NT2/D1 (cell line): ENCODE measurements at regions not wholly inside any gene's neighbourhood (a gene's known extent, or its start where the extent isn't known, plus 50 kb on each side); places are given as distances from the start of the nearest gene placed in this dataset.
A peak's percentile ranks its signal among the peaks of the same experiment; 100 is the strongest.

Experiments
- DNase-seq: peaks from one replicate; pipeline ENCODE4 v3.0.0-alpha.2; 2011; ENCODE audit warnings: low read depth, low spot score
- H3K27me3 ChIP-seq: 2 replicates; pipeline ENCODE4 v1.6.0; 2011; ENCODE audit warnings: mild to moderate bottlenecking; ENCODE audit not compliant: insufficient read length, insufficient read depth
- H3K36me3 ChIP-seq: 2 replicates; pipeline ENCODE4 v1.6.1; 2011; ENCODE audit warnings: mild to moderate bottlenecking, low read length, mixed read lengths; ENCODE audit not compliant: insufficient read depth, insufficient read length
- H3K4me1 ChIP-seq: 2 replicates; pipeline ENCODE4 v1.5.1; 2011; ENCODE audit not compliant: insufficient read depth, insufficient read length
- H3K4me3 ChIP-seq: 2 replicates; pipeline ENCODE4 v1.5.1; 2011; ENCODE audit warnings: low read depth; ENCODE audit not compliant: insufficient read length
- H3K9ac ChIP-seq: 2 replicates; pipeline ENCODE4 v1.6.0; 2011; ENCODE audit warnings: low read depth; ENCODE audit not compliant: insufficient read length
- H3K9me3 ChIP-seq: 2 replicates; pipeline ENCODE4 v1.5.1; 2011; ENCODE audit warnings: mild to moderate bottlenecking, low read length; ENCODE audit not compliant: insufficient read depth
- SUZ12 ChIP-seq: IDR thresholded peaks from 2 replicates; pipeline ENCODE4 v1.6.1; 2011; ENCODE audit not compliant: insufficient read length, insufficient read depth; ENCODE audit errors: extremely low read depth
- YY1 ChIP-seq: IDR thresholded peaks from 2 replicates; pipeline ENCODE4 v1.6.1; 2011; ENCODE audit not compliant: insufficient read length, insufficient read depth
- ZNF274 ChIP-seq: IDR thresholded peaks from 2 replicates; pipeline ENCODE4 v1.6.1; 2011; ENCODE audit warnings: mild to moderate bottlenecking, low read depth, low read length

DNA sequence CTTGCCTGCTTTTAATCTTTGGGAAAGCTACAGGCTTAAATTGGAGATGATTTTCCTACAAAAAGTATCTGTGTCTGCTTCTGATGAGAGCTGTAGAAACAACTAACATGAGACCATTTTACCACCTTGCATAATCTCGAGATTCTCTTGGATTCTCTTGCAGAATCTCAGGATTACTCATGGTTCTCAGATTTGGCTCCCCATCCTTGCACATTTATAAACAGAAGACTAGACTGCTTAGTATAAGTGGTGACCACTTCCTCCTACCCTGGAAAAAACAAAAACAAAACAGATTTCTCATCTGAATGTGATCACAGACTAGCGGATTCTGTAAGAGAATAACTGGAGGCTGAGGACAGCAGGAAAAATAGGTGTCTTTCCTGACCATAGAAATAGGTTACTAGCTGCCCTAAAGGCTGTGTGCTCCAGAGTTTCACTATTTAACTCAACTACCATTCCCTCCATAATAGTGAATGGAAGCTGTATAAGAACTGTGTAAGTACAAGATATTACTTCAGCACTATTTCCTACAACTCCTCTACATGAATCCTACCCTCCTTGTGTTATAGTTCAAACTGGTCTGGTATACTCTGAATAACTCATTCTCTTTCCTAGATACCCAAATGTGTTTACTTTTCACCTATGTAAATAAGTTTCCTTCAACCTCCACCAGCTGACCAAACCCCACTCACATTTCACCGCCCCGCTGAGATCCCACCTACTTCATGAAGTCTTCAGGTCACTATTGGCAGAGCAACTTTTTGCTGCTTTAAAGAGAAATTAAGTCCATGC, 122.2 kb upstream of the C2CD4B start:
- H3K27me3 ChIP-seq, result no peaks in the 10 kb centered on the region
- H3K4me3 ChIP-seq, result no peak overlapping the region
- peaks cover 16% of the 10 kb centered on the region for H3K9me3 ChIP-seq
- no peaks in the 10 kb centered on the region for H3K4me1 ChIP-seq
- H3K36me3 ChIP-seq, result no peaks in the 10 kb centered on the region
- TF ChIP-seq ZNF274 (no peak), YY1 (no peak), SUZ12 (no peak)
- no peak overlapping the region for H3K9ac ChIP-seq
- no peak for DNase-seq

GRCh38 chr15:62288361-62289017, 123.4 kb upstream of the C2CD4B start:
- no peaks in the 10 kb centered on the region for H3K27me3 ChIP-seq
- DNase-seq, result no peak

GRCh38 chr15:62291262-62291661, 126.2 kb upstream of the C2CD4B start:
- no peaks in the 10 kb centered on the region for H3K36me3 ChIP-seq

More at GRCh38 chr15:62288361-62289017, 123.4 kb upstream of the C2CD4B start:
- no peaks in the 10 kb centered on the region for H3K4me1 ChIP-seq
- TF ChIP-seq YY1, result no peak
- TF ChIP-seq SUZ12, result no peak
- TF ChIP-seq ZNF274, result no peak
- no peak overlapping the region for H3K9ac ChIP-seq
- peaks cover 16% of the 10 kb centered on the region for H3K9me3 ChIP-seq
- no peak overlapping the region for H3K4me3 ChIP-seq
- H3K36me3 ChIP-seq, result no peaks in the 10 kb centered on the region

DNA sequence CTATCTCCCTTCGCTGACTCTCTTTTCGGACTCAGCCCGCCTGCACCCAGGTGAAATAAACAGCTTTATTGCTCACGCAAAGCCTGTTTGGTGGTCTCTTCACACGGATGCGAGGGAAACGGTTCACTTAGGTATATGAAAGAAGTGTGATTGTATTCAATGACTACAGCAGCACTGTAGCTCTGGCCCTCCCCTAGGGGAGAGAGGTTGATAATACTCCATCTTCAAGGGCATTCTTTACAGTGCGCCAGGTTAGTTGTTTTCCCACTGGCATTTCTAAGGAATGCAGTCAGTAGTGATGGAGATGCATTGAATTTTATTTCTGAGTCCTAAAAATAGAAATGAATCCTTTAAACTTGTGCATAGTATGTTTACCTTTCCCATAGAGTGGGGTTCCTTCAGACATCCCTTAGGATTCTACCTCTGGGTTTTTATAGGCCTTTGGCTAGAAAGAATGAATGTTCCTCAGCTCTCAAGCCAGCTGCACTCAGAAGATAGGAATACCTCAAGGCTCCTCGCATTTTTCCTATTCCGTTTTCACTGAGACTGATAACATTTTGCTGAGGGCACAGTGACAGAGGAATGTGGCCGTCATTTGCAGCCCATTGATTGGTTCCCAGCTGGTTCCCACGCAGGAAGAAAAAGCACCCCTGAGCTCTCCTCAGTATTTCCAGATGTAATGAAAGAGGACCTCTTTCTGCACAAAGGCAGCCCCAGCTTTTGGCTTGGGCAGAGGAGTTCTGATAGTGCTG, 131.8 kb upstream of the C2CD4B start:
- peaks cover 8% of the 10 kb centered on the region for H3K4me1 ChIP-seq
- peak overlapping the region; percentile 24 for H3K9ac ChIP-seq
- no peaks in the 10 kb centered on the region for H3K27me3 ChIP-seq
- DNase-seq, result peak; percentile 59
- peaks cover 12% of the 10 kb centered on the region; the same call in 1 of the 2 replicates for H3K9me3 ChIP-seq
- no peaks in the 10 kb centered on the region for H3K36me3 ChIP-seq
- TF ChIP-seq YY1 (no peak), SUZ12 (no peak), ZNF274 (no peak)
- no peak overlapping the region for H3K4me3 ChIP-seq

More at GRCh38 chr15:62291262-62291661, 126.2 kb upstream of the C2CD4B start:
- no peak overlapping the region for H3K4me3 ChIP-seq
- DNase-seq, result no peak
- H3K4me1 ChIP-seq, result peaks cover 3% of the 10 kb centered on the region
- peaks cover 28% of the 10 kb centered on the region for H3K9me3 ChIP-seq
- no peaks in the 10 kb centered on the region for H3K27me3 ChIP-seq
- TF ChIP-seq SUZ12 (no peak), YY1 (no peak)
- H3K9ac ChIP-seq, result no peak overlapping the region

- TF ChIP-seq SUZ12 (no peak), ZNF274 (no peak), YY1 (no peak)
- Histone ChIP-seq H3K9ac (peak overlapping the region; percentile 24), H3K9me3 (peaks cover 12% of the 10 kb centered on the region; the same call in 1 of the 2 replicates), H3K27me3 (no peaks in the 10 kb centered on the region), H3K4me1 (peaks cover 8% of the 10 kb centered on the region), H3K4me3 (no peak overlapping the region), H3K36me3 (no peaks in the 10 kb centered on the region)
- no peak for DNase-seq
Measured at GRCh38 chr15:62297522-62297921, 132.4 kb upstream of the C2CD4B start.

DNA sequence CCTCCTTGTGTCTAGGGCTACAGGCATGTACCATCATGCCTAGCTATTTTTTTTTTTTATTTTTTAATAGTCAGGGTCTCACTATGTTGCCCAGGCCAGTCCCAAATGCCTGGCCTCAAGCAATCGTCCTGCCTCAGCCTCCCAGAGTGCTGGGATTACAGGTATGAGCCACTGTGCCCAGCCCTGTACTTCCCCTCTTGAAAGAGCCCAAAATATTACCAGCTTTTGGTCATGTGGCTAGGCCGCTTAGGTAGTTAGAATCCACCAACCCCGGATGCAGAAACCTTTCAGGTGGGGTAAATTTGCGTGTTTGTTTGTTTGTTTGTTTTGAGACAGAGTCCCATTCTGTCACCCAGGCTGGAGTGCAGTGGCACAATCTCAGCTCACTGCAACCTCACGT, 132.8 kb upstream of the C2CD4B start:
- Histone ChIP-seq H3K9me3 (peaks cover 12% of the 10 kb centered on the region; the same call in 1 of the 2 replicates), H3K36me3 (no peaks in the 10 kb centered on the region), H3K4me3 (no peak overlapping the region), H3K9ac (no peak overlapping the region), H3K4me1 (peaks cover 8% of the 10 kb centered on the region), H3K27me3 (no peaks in the 10 kb centered on the region)
- TF ChIP-seq YY1, result no peak
- TF ChIP-seq SUZ12, result no peak
- no peak for TF ChIP-seq ZNF274
- no peak for DNase-seq

DNA sequence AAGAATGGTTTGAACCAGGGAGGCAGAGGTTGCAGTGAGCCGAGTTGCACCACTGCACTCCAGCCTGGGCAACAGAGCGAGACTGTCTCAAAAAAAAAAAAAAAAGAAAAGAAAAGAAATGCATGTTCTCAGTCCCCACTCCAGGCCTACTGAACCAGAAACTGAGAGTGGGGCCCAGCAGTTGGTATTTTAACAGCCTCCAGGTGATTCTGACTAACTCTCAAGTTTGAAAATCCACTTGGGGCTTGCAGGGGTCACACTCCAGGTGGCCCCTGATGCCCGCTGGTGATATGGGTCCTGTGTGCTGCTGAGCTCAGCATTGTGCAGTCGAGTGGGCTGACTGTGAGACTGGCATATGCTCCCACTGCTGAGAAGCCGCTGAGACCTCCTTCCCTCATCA, 133.7 kb upstream of the C2CD4B start:
- Histone ChIP-seq H3K4me3 (no peak overlapping the region), H3K9ac (no peak overlapping the region), H3K36me3 (no peaks in the 10 kb centered on the region), H3K4me1 (peaks cover 8% of the 10 kb centered on the region), H3K9me3 (peaks cover 12% of the 10 kb centered on the region; the same call in 1 of the 2 replicates), H3K27me3 (no peaks in the 10 kb centered on the region)
- no peak for TF ChIP-seq YY1
- TF ChIP-seq SUZ12, result no peak
- no peak for TF ChIP-seq ZNF274
- DNase-seq, result no peak
